ENCODE measurements at regions not wholly inside any gene's neighbourhood (a gene's known extent, or its start where the extent isn't known, plus 50 kb on each side); places are given as distances from the start of the nearest gene placed in this dataset.

DNA sequence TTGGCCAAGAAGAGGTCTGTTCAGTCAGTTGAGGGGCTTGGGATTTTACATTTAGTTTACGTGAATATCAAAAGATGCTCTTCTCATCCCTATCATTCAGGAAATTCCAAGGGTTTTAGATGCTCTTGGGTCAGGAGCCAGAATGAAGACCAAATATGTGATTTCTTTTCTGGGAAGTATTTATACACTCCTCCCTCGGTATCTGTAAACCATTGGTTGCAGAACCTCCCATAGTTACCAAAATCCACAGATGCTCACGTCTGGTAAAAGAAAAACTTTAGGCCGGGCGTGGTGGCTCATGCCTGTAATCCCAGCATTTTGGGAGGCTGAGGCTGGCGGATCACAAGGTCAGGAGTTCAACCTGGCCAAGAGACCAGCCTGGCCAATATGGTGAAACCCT is 75.9 kb downstream of the TNFAIP2 start:
- Histone ChIP-seq H3K27me3 (no peaks in the 10 kb centered on the region), H3K9me3 (no peaks in the 10 kb centered on the region), H3K27ac (peak overlapping the region; percentile 73 to 82 (median 80)), H3K4me1 (peaks cover 16 to 17% of the 10 kb centered on the region in 2 donors), H3K36me3 (no peaks in the 10 kb centered on the region), H3K4me3 (no peak overlapping the region)
- intact Hi-C loops (cut with DNase I; ENCODE audit: low total_unique reads) (loop anchor here (2.0 kb wide), 2 partner anchors 42 to 82 kb away; no protein-coding TSS in a partner anchor), in situ Hi-C loops (cut with MboI; ENCODE audit: low sequenced_read_pairs in 4 of 4) (loop anchor here in 3 of 4 donors (10.0 to 25.0 kb wide), 2 partner anchors 86 to 88 kb away; no protein-coding TSS in a partner anchor)
- ATAC-seq (peak in 1 of 2 donors; percentile 12), DNase-seq (no peak)
- TF ChIP-seq POLR2A (IDR thresholded peaks at IDR 0.05) (no peak), CTCF (IDR thresholded peaks at IDR 0.05 in 4 of 5, conservative IDR thresholded peaks at IDR 0.05 in 1 of 5) (no peak)

DNA sequence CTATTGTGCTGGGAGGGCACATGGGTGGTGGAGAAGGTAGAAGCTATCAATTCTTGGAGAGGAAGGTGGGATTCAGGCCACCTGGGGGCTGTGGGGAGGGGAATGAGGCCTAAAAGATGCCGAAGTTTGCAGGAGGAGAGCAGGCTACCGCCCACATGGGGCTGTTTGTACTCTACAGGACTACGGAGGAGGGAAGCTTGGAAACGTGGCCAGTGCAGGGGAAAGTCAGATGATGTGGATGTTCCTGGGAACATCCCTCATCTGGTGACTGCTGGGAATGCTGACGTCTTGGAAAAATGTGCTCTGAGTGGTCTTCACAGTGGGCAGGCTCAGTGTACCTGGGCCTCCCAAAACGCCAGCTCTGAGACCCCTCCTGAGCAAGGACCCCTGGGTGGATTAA is 78.5 kb downstream of the TNFAIP2 start:
- Histone ChIP-seq H3K27me3 (no peaks in the 10 kb centered on the region), H3K36me3 (no peaks in the 10 kb centered on the region), H3K4me1 (peaks cover 21 to 29% of the 10 kb centered on the region in 2 donors), H3K9me3 (no peaks in the 10 kb centered on the region), H3K27ac (no peak overlapping the region), H3K4me3 (no peak overlapping the region)
- in situ Hi-C loops (cut with MboI; ENCODE audit: low sequenced_read_pairs in 4 of 4) (no loop called here), intact Hi-C loops (cut with DNase I; ENCODE audit: low total_unique reads) (no loop called here)
- DNase-seq (no peak), ATAC-seq (no peak)
- TF ChIP-seq POLR2A (IDR thresholded peaks at IDR 0.05) (no peak), CTCF (IDR thresholded peaks at IDR 0.05 in 4 of 5, conservative IDR thresholded peaks at IDR 0.05 in 1 of 5) (no peak)

DNA sequence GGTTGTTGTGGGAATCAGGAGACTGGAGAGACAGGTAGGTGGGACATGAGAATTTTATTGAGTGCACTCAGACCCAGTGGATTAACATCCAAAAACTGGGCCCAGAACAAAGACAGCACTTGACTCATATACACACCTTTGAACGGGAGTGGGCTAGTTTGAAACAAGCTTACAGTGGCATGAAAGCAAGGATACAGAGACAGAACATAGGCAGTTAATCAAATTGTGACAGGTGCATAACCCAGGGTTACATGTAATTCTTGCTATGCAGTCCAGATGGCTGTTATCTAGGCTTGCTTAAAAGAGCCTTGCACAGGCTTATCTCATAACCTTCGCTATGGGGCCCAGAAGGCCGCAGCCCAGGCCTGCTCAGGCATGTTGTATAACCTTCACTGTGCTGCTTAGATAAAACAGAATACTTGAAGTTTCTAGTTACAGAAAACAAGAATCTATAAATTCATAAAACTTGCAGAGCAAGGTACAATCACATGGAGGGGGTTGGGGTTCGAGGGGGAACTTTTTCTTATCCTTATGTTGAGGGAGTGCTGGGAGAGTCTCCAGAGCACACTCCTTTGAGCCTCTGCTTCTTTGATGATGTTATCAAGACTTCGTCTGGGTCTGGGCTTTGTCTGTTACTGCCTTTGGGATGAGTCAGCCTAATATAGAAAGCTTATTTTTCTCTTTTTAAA is 81.7 kb downstream of the TNFAIP2 start:
- H3K36me3 ChIP-seq, result no peaks in the 10 kb centered on the region
- TF ChIP-seq CTCF (IDR thresholded peaks at IDR 0.05 in 4 of 5, conservative IDR thresholded peaks at IDR 0.05 in 1 of 5) (no peak), POLR2A (IDR thresholded peaks at IDR 0.05) (no peak)
- DNase-seq (no peak), ATAC-seq (no peak)
- peaks cover 12% of the 10 kb centered on the region in 2 donors for H3K4me1 ChIP-seq
- intact Hi-C loops (cut with DNase I; ENCODE audit: low total_unique reads) (no loop called here), in situ Hi-C loops (cut with MboI; ENCODE audit: low sequenced_read_pairs in 4 of 4) (no loop called here)
- peak overlapping the region; percentile 62 to 88 (median 86) for H3K27ac ChIP-seq
- H3K4me3 ChIP-seq, result no peak overlapping the region
- H3K27me3 ChIP-seq, result no peaks in the 10 kb centered on the region
- no peaks in the 10 kb centered on the region for H3K9me3 ChIP-seq

DNA sequence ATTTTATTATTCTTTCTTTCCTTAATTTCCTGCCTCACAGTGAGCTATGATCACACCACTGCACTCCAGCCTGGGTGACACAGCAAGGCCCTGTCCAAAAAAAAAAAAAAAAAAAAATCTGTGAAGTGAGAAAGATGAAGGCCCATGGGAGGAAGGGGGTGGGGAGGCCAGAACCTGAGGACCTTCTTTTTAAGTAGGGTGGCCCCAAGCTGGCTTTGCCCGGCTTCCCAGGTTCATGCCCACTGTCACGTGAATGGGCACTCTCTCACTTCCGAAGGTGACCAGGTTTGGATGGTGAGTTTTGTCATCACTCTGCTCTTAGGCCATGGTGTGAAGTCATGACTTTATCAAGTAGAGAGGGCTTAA is 82.3 kb downstream of the TNFAIP2 start:
- no peaks in the 10 kb centered on the region for H3K27me3 ChIP-seq
- no peak for DNase-seq
- intact Hi-C loops (cut with DNase I; ENCODE audit: low total_unique reads), result no loop called here
- H3K9me3 ChIP-seq, result no peaks in the 10 kb centered on the region
- peaks cover 12% of the 10 kb centered on the region in 2 donors for H3K4me1 ChIP-seq
- no peak for ATAC-seq
- peak overlapping the region in 1 of 4 donors; percentile 58 for H3K4me3 ChIP-seq
- TF ChIP-seq CTCF (IDR thresholded peaks at IDR 0.05 in 4 of 5, conservative IDR thresholded peaks at IDR 0.05 in 1 of 5) (no peak), POLR2A (IDR thresholded peaks at IDR 0.05) (no peak)
- in situ Hi-C loops (cut with MboI; ENCODE audit: low sequenced_read_pairs in 4 of 4), result no loop called here
- no peaks in the 10 kb centered on the region for H3K36me3 ChIP-seq
- peak overlapping the region; percentile 62 to 88 (median 86) for H3K27ac ChIP-seq
